Body of pancreas (tissue), 4 donors: ENCODE measurements at regions not wholly inside any gene's neighbourhood (a gene's known extent, or its start where the extent isn't known, plus 50 kb on each side); places are given as distances from the start of the nearest gene placed in this dataset.

Source experiments
- CTCF ChIP-seq, 7 experiments: fragments of 450-650 bp in 4 of 7; fragments of 200-600 bp in 3 of 7; sonication (generic) in 3 of 7; IDR thresholded peaks; one replicate each; pipeline ENCODE4 v1.5.1; 2016 to 2019; ENCODE audit warnings: antibody characterized with exemption in 7 of 7
- POLR2A ChIP-seq, 3 donors: fragments of 450-650 bp; IDR thresholded peaks; one replicate each; pipeline ENCODE4 v1.6.1; 2016; ENCODE audit warnings: antibody characterized with exemption in 3 of 3, mild to moderate bottlenecking in 2 of 3

- TF ChIP-seq CTCF (IDR thresholded peaks at IDR 0.05) (no peak), POLR2A (IDR thresholded peaks at IDR 0.05) (no peak)
Measured at GRCh38 chr12:73991138-73991537, 546.5 kb upstream of the ATXN7L3B start.
